Sigmoid colon (tissue), 4 donors: ENCODE measurements at regions not wholly inside any gene's neighbourhood (a gene's known extent, or its start where the extent isn't known, plus 50 kb on each side); places are given as distances from the start of the nearest gene placed in this dataset.

Experiments
- CTCF ChIP-seq, 4 experiments: fragments of 450-650 bp in 3 of 4; fragments of 200-600 bp in 1 of 4; IDR thresholded peaks; one replicate each; pipeline ENCODE4 v1.5.1; 2016 to 2019; ENCODE audit warnings: antibody characterized with exemption in 4 of 4, mild to moderate bottlenecking in 3 of 4, moderate library complexity in 2 of 4
- POLR2AphosphoS5 ChIP-seq, 4 donors: sonication (generic); formaldehyde crosslinking; IDR thresholded peaks; one replicate each; pipeline ENCODE4 v1.6.1; 2017; ENCODE audit warnings: antibody characterized with exemption in 4 of 4

- TF ChIP-seq CTCF (IDR thresholded peaks at IDR 0.05): no peak
- no peak for TF ChIP-seq POLR2AphosphoS5 (IDR thresholded peaks at IDR 0.05)
These were observed 2523.2 kb upstream of the PCDH20 start for GRCh38 chr13:63938851-63939250.
